Esophagus muscularis mucosa (tissue), 3 donors: ENCODE measurements at regions not wholly inside any gene's neighbourhood (a gene's known extent, or its start where the extent isn't known, plus 50 kb on each side); places are given as distances from the start of the nearest gene placed in this dataset.

Source experiments
- CTCF ChIP-seq, 3 experiments: fragments of 200-600 bp in 2 of 3; fragments of 450-650 bp in 1 of 3; sonication (generic) in 2 of 3; IDR thresholded peaks; one replicate each; pipeline ENCODE4 v1.5.1; 2017 to 2019; ENCODE audit warnings: antibody characterized with exemption in 3 of 3, mild to moderate bottlenecking in 2 of 3, moderate library complexity in 1 of 3
- POLR2A ChIP-seq: fragments of 450-650 bp; IDR thresholded peaks from one replicate; pipeline ENCODE4 v1.6.1; 2017; ENCODE audit warnings: antibody characterized with exemption, moderate library complexity, mild to moderate bottlenecking, low read depth
- POLR2AphosphoS5 ChIP-seq, 2 donors: sonication (generic); formaldehyde crosslinking; IDR thresholded peaks; one replicate each; pipeline ENCODE4 v1.6.1; 2017; ENCODE audit warnings: antibody characterized with exemption in 2 of 2

GRCh38 chr6:28732052-28732451 is 191.7 kb downstream of the TRIM27 start:
- no peak for TF ChIP-seq POLR2A
- TF ChIP-seq CTCF (IDR thresholded peaks at IDR 0.05) = no peak
- no peak for TF ChIP-seq POLR2AphosphoS5 (IDR thresholded peaks at IDR 0.05)
